Neural progenitor cell (in vitro differentiated cells): ENCODE measurements at regions not wholly inside any gene's neighbourhood (a gene's known extent, or its start where the extent isn't known, plus 50 kb on each side); places are given as distances from the start of the nearest gene placed in this dataset.

Experiments used
- DNase-seq: peaks from one replicate; pipeline ENCODE4 v3.0.0-alpha.2; 2016; ENCODE audit warnings: low spot score
- H2AFZ ChIP-seq: fragments of 200-600 bp; sonication (generic); replicated peaks from 2 replicates; pipeline ENCODE4 v1.6.1; 2016; ENCODE audit warnings: antibody characterized with exemption
- H3F3A ChIP-seq: fragments of 200-600 bp; sonication (generic); 2 replicates; pipeline ENCODE4 v1.6.1; 2016; ENCODE audit warnings: antibody characterized with exemption, low read depth
- H3K27ac ChIP-seq: fragments of 200-600 bp; sonication (generic); 2 replicates; pipeline ENCODE4 v1.5.1; 2016; ENCODE audit warnings: mild to moderate bottlenecking
- H3K27me3 ChIP-seq: fragments of 200-600 bp; sonication (generic); 2 replicates; pipeline ENCODE4 v1.6.1; 2016; ENCODE audit warnings: mild to moderate bottlenecking, moderate library complexity
- H3K36me3 ChIP-seq: fragments of 200-600 bp; sonication (generic); 2 replicates; pipeline ENCODE4 v1.5.1; 2016
- H3K4me1 ChIP-seq: fragments of 200-600 bp; sonication (generic); 2 replicates; pipeline ENCODE4 v1.6.1; 2016; ENCODE audit warnings: mixed run types
- H3K4me2 ChIP-seq: fragments of 200-600 bp; sonication (generic); 2 replicates; pipeline ENCODE4 v1.6.1; 2016
- H3K4me3 ChIP-seq: fragments of 200-600 bp; sonication (generic); 2 replicates; pipeline ENCODE4 v1.5.1; 2016
- H3K79me2 ChIP-seq: fragments of 200-600 bp; sonication (generic); 2 replicates; pipeline ENCODE4 v1.6.1; 2016; ENCODE audit warnings: low read depth
- H3K9ac ChIP-seq: fragments of 200-600 bp; sonication (generic); 2 replicates; pipeline ENCODE4 v1.6.1; 2016
- H3K9me3 ChIP-seq: fragments of 200-600 bp; sonication (generic); 2 replicates; pipeline ENCODE4 v1.5.1; 2016; ENCODE audit warnings: low read depth
- H4K20me1 ChIP-seq: fragments of 200-600 bp; sonication (generic); 2 replicates; pipeline ENCODE4 v1.6.1; 2016; ENCODE audit warnings: low read depth
- H3K27ac Mint-ChIP-seq: 3 replicates; pipeline ENCODE4 v1.8.0; 2021; ENCODE audit warnings: mixed read lengths
- H3K27me3 Mint-ChIP-seq: 2 replicates; pipeline ENCODE4 v1.8.0; 2022; ENCODE audit warnings: low read depth, mild to moderate bottlenecking, inconsistent platforms, moderate library complexity, mixed read lengths; ENCODE audit not compliant: insufficient read depth
- H3K36me3 Mint-ChIP-seq: 3 replicates; pipeline ENCODE4 v1.8.0; 2021; ENCODE audit warnings: mixed read lengths
- H3K4me1 Mint-ChIP-seq: 3 replicates; pipeline ENCODE4 v1.8.0; 2021; ENCODE audit warnings: mixed read lengths
- H3K4me3 Mint-ChIP-seq: 3 replicates; pipeline ENCODE4 v1.8.0; 2021; ENCODE audit warnings: mild to moderate bottlenecking, moderate library complexity, mixed read lengths
- H3K9me3 Mint-ChIP-seq: 3 replicates; pipeline ENCODE4 v1.8.0; 2020; ENCODE audit warnings: mixed read lengths
- EZH2 ChIP-seq: fragments of 200-600 bp; sonication (generic); IDR thresholded peaks from 2 replicates; pipeline ENCODE4 v1.6.1; 2017; ENCODE audit warnings: antibody characterized with exemption, mild to moderate bottlenecking, moderate library complexity
- EZH2phosphoT487 ChIP-seq: fragments of 200-600 bp; sonication (generic); IDR thresholded peaks from 2 replicates; pipeline ENCODE4 v1.6.1; 2017; ENCODE audit warnings: antibody characterized with exemption
- TF ChIP-seq, protein P1 (sequence below): fragments of 200-600 bp; sonication (generic); IDR thresholded peaks from 2 replicates; pipeline ENCODE4 v1.5.1; 2017; ENCODE audit warnings: antibody characterized with exemption, mild to moderate bottlenecking

DNA sequence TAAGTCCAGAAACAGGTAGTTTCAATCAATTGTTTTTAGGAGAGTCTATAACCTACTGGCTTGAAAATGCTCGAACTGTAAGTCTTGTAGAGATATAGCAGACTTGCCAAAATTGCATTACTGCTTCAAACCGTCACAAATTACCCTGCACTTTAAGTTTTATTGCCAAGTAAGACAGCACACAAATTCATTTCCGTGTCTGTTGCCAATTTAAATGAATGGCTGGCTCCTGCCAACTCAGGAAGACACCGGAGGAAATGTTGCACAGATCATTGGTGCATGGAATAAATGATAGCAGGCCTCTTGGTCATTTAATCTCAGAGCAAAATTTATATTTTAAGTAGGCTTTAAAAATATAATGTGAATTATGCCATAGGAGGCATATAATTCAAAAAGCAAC, 438.1 kb downstream of the HACE1 start:
- no peaks in the 10 kb centered on the region for H3K27me3 ChIP-seq
- H3K4me3 Mint-ChIP-seq, result no peak overlapping the region
- H3K27ac ChIP-seq, result no peak overlapping the region
- H3F3A ChIP-seq, result no peaks in the 10 kb centered on the region
- no peak overlapping the region for H3K27ac Mint-ChIP-seq
- TF ChIP-seq, protein P1, sequence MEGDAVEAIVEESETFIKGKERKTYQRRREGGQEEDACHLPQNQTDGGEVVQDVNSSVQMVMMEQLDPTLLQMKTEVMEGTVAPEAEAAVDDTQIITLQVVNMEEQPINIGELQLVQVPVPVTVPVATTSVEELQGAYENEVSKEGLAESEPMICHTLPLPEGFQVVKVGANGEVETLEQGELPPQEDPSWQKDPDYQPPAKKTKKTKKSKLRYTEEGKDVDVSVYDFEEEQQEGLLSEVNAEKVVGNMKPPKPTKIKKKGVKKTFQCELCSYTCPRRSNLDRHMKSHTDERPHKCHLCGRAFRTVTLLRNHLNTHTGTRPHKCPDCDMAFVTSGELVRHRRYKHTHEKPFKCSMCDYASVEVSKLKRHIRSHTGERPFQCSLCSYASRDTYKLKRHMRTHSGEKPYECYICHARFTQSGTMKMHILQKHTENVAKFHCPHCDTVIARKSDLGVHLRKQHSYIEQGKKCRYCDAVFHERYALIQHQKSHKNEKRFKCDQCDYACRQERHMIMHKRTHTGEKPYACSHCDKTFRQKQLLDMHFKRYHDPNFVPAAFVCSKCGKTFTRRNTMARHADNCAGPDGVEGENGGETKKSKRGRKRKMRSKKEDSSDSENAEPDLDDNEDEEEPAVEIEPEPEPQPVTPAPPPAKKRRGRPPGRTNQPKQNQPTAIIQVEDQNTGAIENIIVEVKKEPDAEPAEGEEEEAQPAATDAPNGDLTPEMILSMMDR, result no peak
- TF ChIP-seq EZH2phosphoT487 (no peak), EZH2 (no peak)
- no peaks in the 10 kb centered on the region for H3K4me1 ChIP-seq
- H2AFZ ChIP-seq, result no peak overlapping the region
- no peak overlapping the region for H3K9ac ChIP-seq
- H3K79me2 ChIP-seq, result no peaks in the 10 kb centered on the region
- no peak for DNase-seq
- H3K4me1 Mint-ChIP-seq, result no peaks in the 10 kb centered on the region
- no peaks in the 10 kb centered on the region for H3K36me3 ChIP-seq
- no peak overlapping the region for H3K4me3 ChIP-seq
- no peaks in the 10 kb centered on the region for H4K20me1 ChIP-seq
- no peaks in the 10 kb centered on the region for H3K36me3 Mint-ChIP-seq
- H3K9me3 Mint-ChIP-seq, result peaks cover under 1% of the 10 kb centered on the region
- H3K9me3 ChIP-seq, result no peaks in the 10 kb centered on the region
- H3K27me3 Mint-ChIP-seq, result no peaks in the 10 kb centered on the region
- H3K4me2 ChIP-seq, result no peak overlapping the region

DNA sequence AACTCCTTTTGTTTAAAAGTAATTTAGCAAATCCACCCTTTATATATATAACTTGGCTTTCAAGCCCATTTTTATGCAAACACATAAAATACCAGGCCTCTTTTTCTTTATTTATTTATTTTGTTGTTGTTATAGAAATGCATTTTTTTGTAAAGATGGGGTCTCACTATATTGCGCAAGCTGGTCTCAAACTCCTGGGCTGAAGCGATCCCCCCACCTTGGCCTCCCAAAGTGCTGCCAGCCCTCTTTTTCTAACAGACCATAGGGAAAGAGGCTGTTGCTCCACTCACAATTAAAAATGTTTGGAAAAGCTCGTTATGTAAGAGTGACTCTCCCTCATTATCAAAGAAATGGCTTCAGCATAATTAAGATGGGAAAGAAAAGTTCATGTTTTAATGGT, 440.9 kb downstream of the HACE1 start:
- H3K4me1 ChIP-seq, result no peaks in the 10 kb centered on the region
- no peak overlapping the region for H2AFZ ChIP-seq
- no peaks in the 10 kb centered on the region for H3F3A ChIP-seq
- H3K79me2 ChIP-seq, result no peaks in the 10 kb centered on the region
- no peak overlapping the region for H3K4me3 Mint-ChIP-seq
- no peaks in the 10 kb centered on the region for H3K27me3 ChIP-seq
- no peak overlapping the region for H3K9ac ChIP-seq
- H3K27me3 Mint-ChIP-seq, result no peaks in the 10 kb centered on the region
- H3K27ac Mint-ChIP-seq, result no peak overlapping the region
- H3K4me2 ChIP-seq, result no peak overlapping the region
- no peak overlapping the region for H3K27ac ChIP-seq
- no peak overlapping the region for H3K4me3 ChIP-seq
- peaks cover under 1% of the 10 kb centered on the region for H3K4me1 Mint-ChIP-seq
- no peaks in the 10 kb centered on the region for H3K9me3 Mint-ChIP-seq
- TF ChIP-seq, protein P1, result no peak
- no peak for TF ChIP-seq EZH2phosphoT487
- no peak for TF ChIP-seq EZH2
- no peaks in the 10 kb centered on the region for H3K36me3 ChIP-seq
- DNase-seq, result no peak
- H3K9me3 ChIP-seq, result no peaks in the 10 kb centered on the region
- H3K36me3 Mint-ChIP-seq, result no peaks in the 10 kb centered on the region
- H4K20me1 ChIP-seq, result no peaks in the 10 kb centered on the region

DNA sequence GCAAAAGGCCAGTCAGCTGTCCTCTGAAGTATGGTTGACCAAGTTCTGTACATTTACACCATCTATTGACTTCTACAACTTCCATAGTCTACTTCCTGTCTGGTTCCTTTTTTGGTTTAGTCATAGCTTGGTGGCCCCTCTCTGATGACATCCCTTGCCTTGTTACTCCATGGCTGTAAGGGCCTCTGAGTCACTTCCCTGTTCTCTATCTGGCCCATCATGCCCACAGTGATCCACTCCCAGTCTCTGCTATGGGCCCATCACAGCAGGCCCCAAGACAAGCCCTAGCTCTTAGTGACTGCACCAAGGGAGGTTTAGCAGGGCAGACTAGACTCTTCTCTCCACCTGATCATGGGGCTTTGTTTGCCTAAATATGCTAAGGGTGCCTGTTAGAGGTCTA, 441.6 kb downstream of the HACE1 start:
- peaks cover 7% of the 10 kb centered on the region for H3K4me1 Mint-ChIP-seq
- TF ChIP-seq EZH2phosphoT487, result no peak
- TF ChIP-seq EZH2, result no peak
- TF ChIP-seq, protein P1, result no peak
- no peak overlapping the region for H2AFZ ChIP-seq
- no peak overlapping the region for H3K27ac ChIP-seq
- H3K27me3 Mint-ChIP-seq, result no peaks in the 10 kb centered on the region
- H3K4me3 Mint-ChIP-seq, result no peak overlapping the region
- no peaks in the 10 kb centered on the region for H3K9me3 ChIP-seq
- no peaks in the 10 kb centered on the region for H3K9me3 Mint-ChIP-seq
- H3K27ac Mint-ChIP-seq, result no peak overlapping the region
- no peaks in the 10 kb centered on the region for H3K4me1 ChIP-seq
- DNase-seq, result no peak
- H3F3A ChIP-seq, result no peaks in the 10 kb centered on the region
- no peak overlapping the region for H3K4me2 ChIP-seq
- H3K9ac ChIP-seq, result no peak overlapping the region
- no peaks in the 10 kb centered on the region for H3K36me3 Mint-ChIP-seq
- H4K20me1 ChIP-seq, result no peaks in the 10 kb centered on the region
- no peaks in the 10 kb centered on the region for H3K36me3 ChIP-seq
- H3K79me2 ChIP-seq, result no peaks in the 10 kb centered on the region
- no peaks in the 10 kb centered on the region for H3K27me3 ChIP-seq
- H3K4me3 ChIP-seq, result no peak overlapping the region

DNA sequence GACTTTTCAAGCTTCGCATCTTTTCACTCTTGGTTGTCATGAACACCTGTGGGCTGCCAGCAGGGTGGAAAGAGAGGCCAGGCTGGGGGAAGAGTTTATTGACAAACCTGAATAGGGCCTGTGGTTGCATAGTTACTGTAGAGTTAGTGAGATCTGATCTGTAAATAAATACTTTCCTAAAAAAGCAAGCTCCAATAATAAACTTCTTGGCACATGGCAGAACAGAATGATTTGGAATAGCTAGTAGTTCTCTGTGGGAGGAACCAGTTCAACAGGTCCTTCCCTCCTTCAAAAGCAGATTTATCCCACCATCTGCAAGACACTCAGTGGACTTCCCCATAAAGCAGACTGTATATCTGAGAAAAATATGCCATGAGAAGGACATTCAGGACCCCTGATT, 445.0 kb downstream of the HACE1 start:
- Mint-ChIP-seq H3K27ac (no peak overlapping the region), H3K36me3 (no peaks in the 10 kb centered on the region), H3K4me3 (no peak overlapping the region), H3K27me3 (no peaks in the 10 kb centered on the region), H3K4me1 (peaks cover 12% of the 10 kb centered on the region), H3K9me3 (peaks cover 4% of the 10 kb centered on the region)
- Histone ChIP-seq H3K4me3 (no peak overlapping the region), H3K9me3 (no peaks in the 10 kb centered on the region), H3K36me3 (no peaks in the 10 kb centered on the region), H2AFZ (no peak overlapping the region), H3K79me2 (no peaks in the 10 kb centered on the region), H3K9ac (no peak overlapping the region), H3K27ac (no peak overlapping the region), H3K4me2 (no peak overlapping the region), H3F3A (no peaks in the 10 kb centered on the region), H4K20me1 (no peaks in the 10 kb centered on the region), H3K4me1 (no peaks in the 10 kb centered on the region), H3K27me3 (no peaks in the 10 kb centered on the region)
- TF ChIP-seq EZH2, result no peak
- TF ChIP-seq, protein P1, result no peak
- TF ChIP-seq EZH2phosphoT487, result no peak
- no peak for DNase-seq
